GM04504 (cell line): ENCODE measurements at regions not wholly inside any gene's neighbourhood (a gene's known extent, or its start where the extent isn't known, plus 50 kb on each side); places are given as distances from the start of the nearest gene placed in this dataset.
"Not testable (repeated sequence)": the region's sequence is repeated elsewhere in the genome, so short reads cannot be mapped to it uniquely, and the experiment has no call there.

ENCODE experiments used
- DNase-seq: peaks from one replicate; pipeline ENCODE4 v3.0.0-alpha.2; 2012; ENCODE audit warnings: low read depth

- DNase-seq, result no peak
These were observed 90.0 kb downstream of the IGLL5 start for GRCh38 chr22:22977479-22978200.

GRCh38 chr22:22978637-22979036 lies 91.0 kb downstream of the IGLL5 start:
- DNase-seq, result no peak

GRCh38 chr22:22979121-22979724 lies 91.1 kb upstream of the GNAZ start:
- no peak for DNase-seq

GRCh38 chr22:22979954-22980353 lies 90.4 kb upstream of the GNAZ start:
- no peak for DNase-seq

GRCh38 chr22:22981670-22982571 lies 88.4 kb upstream of the GNAZ start:
- DNase-seq, result no peak

- no peak for DNase-seq
These were observed 87.7 kb upstream of the GNAZ start for GRCh38 chr22:22982616-22983015.

GRCh38 chr22:22983123-22983522 lies 87.2 kb upstream of the GNAZ start:
- DNase-seq, result no peak

- no peak for DNase-seq
These were observed 86.5 kb upstream of the GNAZ start for GRCh38 chr22:22983816-22984215.

GRCh38 chr22:22984967-22985366 lies 85.4 kb upstream of the GNAZ start:
- DNase-seq, result no peak

GRCh38 chr22:22986008-22986407 lies 84.3 kb upstream of the GNAZ start:
- DNase-seq, result no peak

GRCh38 chr22:22986640-22987039 lies 83.7 kb upstream of the GNAZ start:
- DNase-seq, result no peak

- no peak for DNase-seq
These were observed 82.2 kb upstream of the GNAZ start for GRCh38 chr22:22988150-22988549.

- DNase-seq, result no peak
These were observed 81.5 kb upstream of the GNAZ start for GRCh38 chr22:22988785-22989184.

GRCh38 chr22:22989856-22990255 lies 80.5 kb upstream of the GNAZ start:
- no peak for DNase-seq

GRCh38 chr22:22990711-22991505 lies 79.4 kb upstream of the GNAZ start:
- DNase-seq, result not testable (repeated sequence)

- DNase-seq, result no peak
These were observed 77.8 kb upstream of the GNAZ start for GRCh38 chr22:22992474-22992873.

GRCh38 chr22:22993184-22993583 lies 77.1 kb upstream of the GNAZ start:
- no peak for DNase-seq

GRCh38 chr22:22995166-22995565 lies 75.2 kb upstream of the GNAZ start:
- no peak for DNase-seq

- DNase-seq, result no peak
These were observed 73.6 kb upstream of the GNAZ start for GRCh38 chr22:22996511-22997261.

GRCh38 chr22:22997262-22997898 lies 72.9 kb upstream of the GNAZ start:
- DNase-seq, result no peak

GRCh38 chr22:22997988-22998387 lies 72.3 kb upstream of the GNAZ start:
- DNase-seq, result no peak
